ENCODE measurements at regions not wholly inside any gene's neighbourhood (a gene's known extent, or its start where the extent isn't known, plus 50 kb on each side); places are given as distances from the start of the nearest gene placed in this dataset.

- no peak for TF ChIP-seq CTCF (IDR thresholded peaks at IDR 0.05; ENCODE audit: control extremely low read depth, extremely low read depth, low read depth, missing control alignments)
- CTCF ChIA-PET = no interaction called here
- DNase-seq (ENCODE audit: extremely low spot score) = no peak
- POLR2A ChIA-PET = no interaction called here
Measured at GRCh38 chr7:145584401-145584800, 532.2 kb upstream of the CNTNAP2 start.

- no peak for TF ChIP-seq CTCF (IDR thresholded peaks at IDR 0.05; ENCODE audit: control extremely low read depth, extremely low read depth, low read depth, missing control alignments)
- DNase-seq (ENCODE audit: extremely low spot score) = no peak
- ChIA-PET CTCF (no interaction called here), POLR2A (no interaction called here)
Measured at GRCh38 chr7:145582742-145583303, 533.8 kb upstream of the CNTNAP2 start.

- ChIA-PET POLR2A (no interaction called here), CTCF (no interaction called here)
- no peak for DNase-seq (ENCODE audit: extremely low spot score)
- TF ChIP-seq CTCF (IDR thresholded peaks at IDR 0.05; ENCODE audit: control extremely low read depth, extremely low read depth, low read depth, missing control alignments) = no peak
Measured at GRCh38 chr7:145557805-145558204, 558.8 kb upstream of the CNTNAP2 start.

GRCh38 chr7:145543242-145543641 lies 573.4 kb upstream of the CNTNAP2 start:
- CTCF ChIA-PET = no interaction called here
- DNase-seq (ENCODE audit: extremely low spot score) = no peak
- no peak for TF ChIP-seq CTCF (IDR thresholded peaks at IDR 0.05; ENCODE audit: control extremely low read depth, extremely low read depth, low read depth, missing control alignments)
- POLR2A ChIA-PET = no interaction called here

- DNase-seq (ENCODE audit: extremely low spot score) = no peak
- ChIA-PET CTCF (no interaction called here), POLR2A (no interaction called here)
- no peak for TF ChIP-seq CTCF (IDR thresholded peaks at IDR 0.05; ENCODE audit: control extremely low read depth, extremely low read depth, low read depth, missing control alignments)
Measured at GRCh38 chr7:145539910-145540309, 576.7 kb upstream of the CNTNAP2 start.

DNA sequence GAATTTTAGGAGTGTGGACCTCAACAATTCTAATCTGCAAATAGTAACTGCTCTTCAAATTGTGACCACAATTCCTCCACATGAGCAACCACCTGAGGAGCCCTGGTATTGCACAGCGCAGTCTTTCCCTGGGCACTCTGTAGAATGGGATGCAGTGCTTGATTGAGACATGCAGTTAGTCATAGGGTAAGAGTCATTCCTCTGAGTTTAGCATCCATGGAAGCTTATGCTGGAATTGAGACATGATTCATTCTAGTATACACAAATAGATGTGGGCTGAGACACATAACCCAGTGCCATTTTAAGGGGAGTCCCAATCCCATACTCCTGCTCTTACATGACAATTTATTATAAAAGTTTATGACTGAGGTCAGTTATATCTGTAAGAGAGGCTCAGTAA lies 582.3 kb upstream of the CNTNAP2 start:
- no peak for TF ChIP-seq CTCF (IDR thresholded peaks at IDR 0.05; ENCODE audit: control extremely low read depth, extremely low read depth, low read depth, missing control alignments)
- POLR2A ChIA-PET = no interaction called here
- DNase-seq (ENCODE audit: extremely low spot score) = no peak
- CTCF ChIA-PET = no interaction called here

DNA sequence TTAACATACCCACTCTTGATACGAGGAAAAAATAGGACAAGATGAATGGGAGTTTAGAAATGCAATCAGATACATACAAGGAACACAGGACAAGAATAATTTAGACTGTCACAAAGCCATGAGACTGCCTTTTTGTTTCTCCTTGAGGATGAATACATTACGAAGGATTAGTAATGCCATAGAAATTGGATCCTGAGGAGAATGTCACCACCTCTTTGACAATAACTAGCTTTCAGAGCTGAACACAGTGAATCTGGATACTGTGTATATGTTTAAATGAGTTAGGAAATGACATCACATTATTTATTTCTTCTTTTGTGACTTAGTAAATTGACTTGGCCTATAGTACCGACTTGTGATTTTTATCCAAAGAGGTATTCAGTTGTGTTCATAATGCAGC lies 596.3 kb upstream of the CNTNAP2 start:
- ChIA-PET CTCF (no interaction called here), POLR2A (no interaction called here)
- no peak for DNase-seq (ENCODE audit: extremely low spot score)
- no peak for TF ChIP-seq CTCF (IDR thresholded peaks at IDR 0.05; ENCODE audit: control extremely low read depth, extremely low read depth, low read depth, missing control alignments)

Measured in GM10248 (cell line).